Esophagus muscularis mucosa (tissue), 4 donors: ENCODE measurements at regions not wholly inside any gene's neighbourhood (a gene's known extent, or its start where the extent isn't known, plus 50 kb on each side); places are given as distances from the start of the nearest gene placed in this dataset.

Experiments used
- DNase-seq: peaks from one replicate; pipeline ENCODE4 v3.0.0-alpha.2; 2017; ENCODE audit errors: extremely low spot score
- H3K27ac ChIP-seq, 4 donors: fragments of 200-600 bp; sonication (generic); replicated peaks in 1 of 4; 1 replicate in 3 of 4; 2 replicates in 1 of 4; pipeline ENCODE4 v1.5.1; 2016 to 2019; ENCODE audit warnings: mild to moderate bottlenecking in 1 of 4
- H3K27me3 ChIP-seq, 4 donors: fragments of 200-600 bp; sonication (generic); one replicate each; pipeline versions ENCODE4 v1.5.1 to v1.6.0; 2016 to 2019
- H3K36me3 ChIP-seq, 4 donors: fragments of 200-600 bp; sonication (generic); one replicate each; pipeline ENCODE4 v1.5.1; 2016 to 2019
- H3K4me1 ChIP-seq, 4 donors: fragments of 200-600 bp; sonication (generic); one replicate each; pipeline ENCODE4 v1.5.1; 2016 to 2019
- H3K4me3 ChIP-seq, 4 donors: fragments of 200-600 bp; sonication (generic); 1 replicate in 2 of 4; 2 replicates in 2 of 4; pipeline ENCODE4 v1.5.1; 2016 to 2019; ENCODE audit warnings: mild to moderate bottlenecking in 4 of 4, moderate library complexity in 1 of 4
- H3K9me3 ChIP-seq, 4 donors: fragments of 200-600 bp; sonication (generic); 1 replicate in 3 of 4; 2 replicates in 1 of 4; pipeline ENCODE4 v1.5.1; 2016 to 2019
- EP300 ChIP-seq: sonication (generic); formaldehyde crosslinking; IDR thresholded peaks from one replicate; pipeline ENCODE4 v1.6.1; 2017; ENCODE audit warnings: antibody characterized with exemption
- POLR2A ChIP-seq: fragments of 450-650 bp; IDR thresholded peaks from one replicate; pipeline ENCODE4 v1.6.1; 2017; ENCODE audit warnings: antibody characterized with exemption, moderate library complexity, mild to moderate bottlenecking, low read depth
- POLR2AphosphoS5 ChIP-seq, 2 donors: sonication (generic); formaldehyde crosslinking; IDR thresholded peaks; one replicate each; pipeline ENCODE4 v1.6.1; 2017; ENCODE audit warnings: antibody characterized with exemption in 2 of 2
- WGBS: methylation state at CpG from one replicate; pipeline ENCODE4 v1.1.5; 2018; 5-methylcytosine and 5-hydroxymethylcytosine counted together
- intact Hi-C: fragments of 100-400 bp; cut with DNase I; formaldehyde crosslinking; loops from one replicate; pipeline ENCODE4 v1.15.1; 2023
- small RNA-seq, 3 donors: library from RNA; depleted of rRNA; stranded (forward); fragments of <200 nt; gene quantifications; one replicate each; pipeline ENCODE3, GENCODE V24; 2016
- TF ChIP-seq, protein P1 (sequence below), 3 experiments: fragments of 200-600 bp in 2 of 3; fragments of 450-650 bp in 1 of 3; sonication (generic) in 2 of 3; IDR thresholded peaks; one replicate each; pipeline ENCODE4 v1.5.1; 2017 to 2019; ENCODE audit warnings: antibody characterized with exemption in 3 of 3, mild to moderate bottlenecking in 2 of 3, moderate library complexity in 1 of 3

- Histone ChIP-seq H3K4me3 (no peak overlapping the region), H3K36me3 (no peaks in the 10 kb centered on the region), H3K4me1 (peaks cover 6 to 13% (median 9%) of the 10 kb centered on the region in 4 donors), H3K27ac (no peak overlapping the region), H3K9me3 (no peaks in the 10 kb centered on the region), H3K27me3 (no peaks in the 10 kb centered on the region)
- intact Hi-C loops, result no loop called here
- WGBS, result 83% methylated on average over 1 of the region's 1 CpG
- no peak for TF ChIP-seq POLR2AphosphoS5 (IDR thresholded peaks at IDR 0.05)
- DNase-seq, result no peak
Measured at GRCh38 chr5:120405286-120405864, 58.7 kb upstream of the PRR16 start.

GRCh38 chr5:120405923-120406322 lies 58.2 kb upstream of the PRR16 start:
- TF ChIP-seq POLR2A (no peak), EP300 (no peak), POLR2AphosphoS5 (IDR thresholded peaks at IDR 0.05) (no peak)
- TF ChIP-seq, protein P1, sequence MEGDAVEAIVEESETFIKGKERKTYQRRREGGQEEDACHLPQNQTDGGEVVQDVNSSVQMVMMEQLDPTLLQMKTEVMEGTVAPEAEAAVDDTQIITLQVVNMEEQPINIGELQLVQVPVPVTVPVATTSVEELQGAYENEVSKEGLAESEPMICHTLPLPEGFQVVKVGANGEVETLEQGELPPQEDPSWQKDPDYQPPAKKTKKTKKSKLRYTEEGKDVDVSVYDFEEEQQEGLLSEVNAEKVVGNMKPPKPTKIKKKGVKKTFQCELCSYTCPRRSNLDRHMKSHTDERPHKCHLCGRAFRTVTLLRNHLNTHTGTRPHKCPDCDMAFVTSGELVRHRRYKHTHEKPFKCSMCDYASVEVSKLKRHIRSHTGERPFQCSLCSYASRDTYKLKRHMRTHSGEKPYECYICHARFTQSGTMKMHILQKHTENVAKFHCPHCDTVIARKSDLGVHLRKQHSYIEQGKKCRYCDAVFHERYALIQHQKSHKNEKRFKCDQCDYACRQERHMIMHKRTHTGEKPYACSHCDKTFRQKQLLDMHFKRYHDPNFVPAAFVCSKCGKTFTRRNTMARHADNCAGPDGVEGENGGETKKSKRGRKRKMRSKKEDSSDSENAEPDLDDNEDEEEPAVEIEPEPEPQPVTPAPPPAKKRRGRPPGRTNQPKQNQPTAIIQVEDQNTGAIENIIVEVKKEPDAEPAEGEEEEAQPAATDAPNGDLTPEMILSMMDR (IDR thresholded peaks at IDR 0.05), result no peak
- no peaks in the 10 kb centered on the region for H3K27me3 ChIP-seq
- no peak overlapping the region for H3K27ac ChIP-seq
- peaks cover 6 to 13% (median 9%) of the 10 kb centered on the region in 4 donors for H3K4me1 ChIP-seq
- no peak for DNase-seq
- intact Hi-C loops, result no loop called here
- H3K4me3 ChIP-seq, result no peak overlapping the region
- H3K36me3 ChIP-seq, result no peaks in the 10 kb centered on the region
- H3K9me3 ChIP-seq, result no peaks in the 10 kb centered on the region

GRCh38 chr5:120413686-120414085 lies 50.4 kb upstream of the PRR16 start:
- intact Hi-C loops, result no loop called here
- Histone ChIP-seq H3K36me3 (no peaks in the 10 kb centered on the region), H3K4me3 (no peak overlapping the region), H3K27ac (no peak overlapping the region), H3K27me3 (no peaks in the 10 kb centered on the region), H3K9me3 (no peaks in the 10 kb centered on the region), H3K4me1 (no peaks in the 10 kb centered on the region)
- 82% methylated on average over 3 of the region's 3 CpGs for WGBS
- no peak for TF ChIP-seq EP300
- no peak for TF ChIP-seq POLR2A
- TF ChIP-seq, protein P1 (IDR thresholded peaks at IDR 0.05), result no peak
- no peak for TF ChIP-seq POLR2AphosphoS5 (IDR thresholded peaks at IDR 0.05)
- DNase-seq, result no peak

Small RNA genes lying in the stretch of these regions (small RNA-seq; reads per million reads assigned to genes)
- 0 reads per million in 3 donors for gene RNU6-718P
